Head of caudate nucleus (tissue), 42 donors: ENCODE measurements at regions not wholly inside any gene's neighbourhood (a gene's known extent, or its start where the extent isn't known, plus 50 kb on each side); places are given as distances from the start of the nearest gene placed in this dataset.
"Not testable (repeated sequence)": the region's sequence is repeated elsewhere in the genome, so short reads cannot be mapped to it uniquely, and the experiment has no call there.

Source experiments
- DNase-seq, 42 donors: peaks; one replicate each; pipeline versions ENCODE4 v3.0.0 to v3.0.0-alpha.2; 2020 to 2021; ENCODE audit warnings: mixed read lengths in 7 of 42
- intact Hi-C: fragments of 100-400 bp; cut with DNase I; formaldehyde crosslinking; loops from one replicate; pipeline ENCODE4 v1.15.0; 2022

GRCh38 chr3:6439824-6440223 lies 421.1 kb upstream of the GRM7 start:
- intact Hi-C loops, result no loop called here
- DNase-seq, result no peak

DNA sequence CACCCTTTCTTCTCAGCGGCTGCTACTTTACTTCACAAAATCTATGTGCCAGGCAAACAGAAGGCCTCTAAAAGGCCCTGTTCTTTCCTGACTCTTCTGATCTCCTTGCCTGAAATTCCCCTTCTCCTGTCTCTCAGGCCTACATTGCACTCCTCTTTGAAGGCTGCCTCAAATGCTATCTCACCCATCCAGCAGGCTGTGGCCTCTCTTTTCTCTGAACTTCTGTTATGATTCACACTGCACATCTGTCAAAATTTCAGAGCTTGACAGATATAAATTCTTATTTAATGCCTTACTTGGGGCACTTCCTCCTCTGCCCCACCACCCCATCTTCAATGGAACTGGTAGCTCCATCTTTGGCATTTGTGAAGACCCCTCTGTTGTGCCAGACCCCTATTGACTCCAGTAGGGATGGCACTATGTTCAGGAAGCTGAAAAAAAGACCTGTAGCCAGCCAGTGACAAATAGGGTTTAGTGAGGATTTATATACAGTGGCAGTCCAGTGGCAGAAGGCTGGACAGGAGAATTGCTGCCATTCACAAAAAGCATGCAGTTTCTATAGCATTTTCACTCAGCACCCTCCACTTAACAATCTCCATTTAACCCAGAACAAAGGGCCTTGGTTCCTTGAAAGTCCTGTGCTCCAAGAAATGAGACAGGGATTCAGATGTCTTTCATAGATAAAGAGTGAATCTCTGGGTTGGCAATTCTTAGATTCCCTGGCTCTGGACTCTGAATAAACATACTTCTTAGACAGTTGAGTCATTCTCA lies 415.8 kb upstream of the GRM7 start:
- intact Hi-C loops, result no loop called here
- DNase-seq, result no peak

DNA sequence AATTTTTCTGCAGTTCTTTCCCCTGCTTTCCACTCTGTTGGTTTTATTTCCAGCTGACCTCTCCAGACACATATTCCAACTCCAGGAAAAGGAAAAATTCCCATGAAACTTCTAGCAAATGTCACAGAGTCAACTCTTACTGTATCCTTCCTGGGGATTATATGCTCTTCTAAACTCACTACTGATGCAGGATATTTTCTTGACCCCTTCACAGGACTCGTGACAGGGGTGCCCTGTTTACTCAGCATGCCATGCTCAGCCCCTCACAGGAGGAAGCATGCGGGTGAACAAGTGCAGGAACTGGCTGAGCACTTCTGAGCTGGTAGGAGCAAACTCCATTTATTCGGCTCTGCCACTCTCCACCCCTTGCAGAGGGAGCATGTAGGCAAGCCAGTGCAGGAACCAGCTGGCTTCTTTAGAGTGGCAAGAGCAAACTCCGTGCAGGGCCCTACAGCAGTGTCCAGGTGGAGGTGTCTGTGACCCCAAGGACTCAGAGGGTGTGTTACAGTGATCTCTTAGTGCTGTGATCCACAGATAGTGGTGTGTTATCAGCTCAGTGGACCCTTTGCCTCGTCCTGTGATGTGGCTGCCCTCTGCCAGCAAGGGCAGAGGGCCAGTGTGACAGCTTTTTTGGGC lies 413.6 kb upstream of the GRM7 start:
- DNase-seq, result no peak

DNA sequence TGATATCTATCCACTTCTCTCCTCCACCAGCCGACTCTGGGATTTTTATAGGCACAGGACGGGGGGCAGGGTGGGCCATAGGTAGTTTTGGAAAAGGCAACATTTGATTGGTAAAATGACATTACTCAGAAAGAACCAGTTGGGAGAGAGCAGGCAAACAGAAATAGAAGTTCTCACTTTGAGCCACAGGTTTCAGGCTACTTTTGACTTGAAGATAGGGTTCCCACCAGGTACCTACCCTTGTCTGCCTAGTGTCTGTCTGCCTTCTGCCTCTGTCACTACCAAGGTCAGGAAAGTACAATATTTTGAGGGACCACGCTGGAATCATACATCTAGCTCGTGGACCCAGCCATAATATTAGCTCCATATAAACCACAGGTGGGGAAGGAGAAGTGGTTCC lies 412.9 kb upstream of the GRM7 start:
- intact Hi-C loops, result no loop called here
- no peak for DNase-seq

More for the DNA sequence above, 413.6 kb upstream of the GRM7 start:
- intact Hi-C loops, result no loop called here

DNA sequence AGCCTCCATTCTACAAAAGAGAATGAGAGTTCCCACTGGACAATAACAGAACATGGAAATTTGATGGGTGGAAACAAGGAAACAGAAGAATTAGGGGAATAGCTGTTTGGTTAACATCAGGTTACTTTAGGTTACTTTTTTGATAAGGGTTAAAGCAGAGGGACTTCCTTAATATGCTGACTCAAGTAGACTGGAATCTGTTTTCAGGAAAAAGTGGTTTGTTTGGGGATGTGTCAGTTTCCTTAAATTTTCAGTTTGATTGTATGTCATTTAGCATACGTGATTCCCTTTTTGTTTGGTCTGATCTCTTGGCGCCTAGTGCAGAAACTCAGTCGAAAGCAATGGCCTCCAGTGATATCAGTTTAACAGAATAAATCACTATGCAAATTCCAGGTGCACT lies 411.8 kb upstream of the GRM7 start:
- intact Hi-C loops, result no loop called here
- no peak for DNase-seq

DNA sequence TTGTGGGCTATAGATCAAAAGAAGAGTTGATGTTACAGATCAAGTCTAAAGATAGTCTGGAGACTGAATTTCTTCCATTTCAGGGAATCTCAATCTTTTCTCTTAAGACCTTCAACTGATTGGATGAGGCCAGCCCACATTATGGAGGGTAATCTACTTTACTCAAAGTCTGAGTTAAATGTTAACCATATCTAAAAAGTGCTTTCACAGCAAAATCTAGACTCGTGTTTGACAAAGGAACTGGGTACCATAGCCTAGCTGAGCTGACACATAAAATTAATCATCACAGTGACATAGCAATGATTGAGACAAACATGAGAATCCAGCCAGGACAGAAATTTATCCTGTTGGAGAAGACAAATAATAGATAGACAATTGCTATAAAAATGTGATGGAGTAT lies 407.9 kb upstream of the GRM7 start:
- DNase-seq, result no peak
- intact Hi-C loops, result no loop called here

- DNase-seq, result no peak
- intact Hi-C loops, result no loop called here
These were observed 405.9 kb upstream of the GRM7 start for GRCh38 chr3:6455031-6455430.

DNA sequence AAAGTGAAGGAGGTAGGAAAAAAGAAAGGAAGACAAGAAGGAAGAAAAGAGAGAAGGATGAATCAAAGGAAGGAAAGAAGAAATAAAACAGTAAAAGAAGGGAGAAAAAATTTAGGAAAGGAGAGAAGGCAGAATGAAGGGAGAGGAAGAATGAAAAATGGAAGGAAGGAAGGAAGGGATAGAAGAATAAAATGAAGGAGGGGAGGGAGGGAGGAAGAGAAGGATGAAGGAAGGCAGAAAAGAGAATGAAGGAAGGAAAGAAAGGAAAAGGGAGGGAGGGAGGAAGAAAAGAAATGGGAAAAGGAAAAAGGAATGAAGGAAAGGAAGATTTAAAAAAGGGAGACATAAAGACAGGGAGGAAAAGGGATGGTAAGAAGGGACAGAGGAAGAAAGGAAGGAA lies 393.7 kb upstream of the GRM7 start:
- intact Hi-C loops, result no loop called here
- DNase-seq, result no peak

DNA sequence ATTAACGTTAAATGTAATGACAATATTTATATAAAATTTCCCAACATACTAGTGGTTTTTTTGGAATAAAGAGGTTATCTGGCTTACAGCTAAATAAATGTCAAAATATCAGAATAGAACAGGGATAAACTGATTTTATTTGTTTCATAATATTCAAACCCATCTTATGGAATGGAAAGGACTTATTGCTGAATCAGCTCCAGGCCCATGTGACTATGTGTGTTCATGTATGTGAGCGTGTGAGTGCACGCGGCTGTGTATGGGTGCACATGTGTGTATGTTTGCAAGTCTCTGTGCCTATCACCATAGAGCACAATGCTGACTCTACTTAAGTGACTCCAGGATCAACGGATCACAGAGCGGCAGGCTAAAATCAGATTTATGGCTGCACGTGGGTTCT lies 392.3 kb upstream of the GRM7 start:
- no peak for DNase-seq
- intact Hi-C loops, result no loop called here

DNA sequence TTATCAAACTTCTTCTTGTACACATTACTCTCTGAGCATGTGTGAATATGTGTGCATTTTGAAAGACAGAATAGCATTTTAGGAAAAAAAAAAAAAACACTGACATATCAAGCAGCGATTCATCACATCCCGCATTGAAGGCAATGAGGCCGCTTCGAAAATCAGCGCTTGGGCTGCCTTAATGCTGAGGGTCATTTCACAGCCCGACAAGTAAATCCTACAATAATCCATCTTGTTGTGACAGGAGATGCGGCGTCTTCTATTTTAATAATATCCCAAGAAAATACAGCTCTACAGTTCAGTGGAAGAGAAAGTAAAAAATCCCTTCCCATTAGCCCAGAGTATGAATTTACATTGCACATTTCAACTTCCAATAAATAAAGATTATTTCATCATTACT lies 389.2 kb upstream of the GRM7 start:
- no peak for DNase-seq
- intact Hi-C loops, result no loop called here

DNA sequence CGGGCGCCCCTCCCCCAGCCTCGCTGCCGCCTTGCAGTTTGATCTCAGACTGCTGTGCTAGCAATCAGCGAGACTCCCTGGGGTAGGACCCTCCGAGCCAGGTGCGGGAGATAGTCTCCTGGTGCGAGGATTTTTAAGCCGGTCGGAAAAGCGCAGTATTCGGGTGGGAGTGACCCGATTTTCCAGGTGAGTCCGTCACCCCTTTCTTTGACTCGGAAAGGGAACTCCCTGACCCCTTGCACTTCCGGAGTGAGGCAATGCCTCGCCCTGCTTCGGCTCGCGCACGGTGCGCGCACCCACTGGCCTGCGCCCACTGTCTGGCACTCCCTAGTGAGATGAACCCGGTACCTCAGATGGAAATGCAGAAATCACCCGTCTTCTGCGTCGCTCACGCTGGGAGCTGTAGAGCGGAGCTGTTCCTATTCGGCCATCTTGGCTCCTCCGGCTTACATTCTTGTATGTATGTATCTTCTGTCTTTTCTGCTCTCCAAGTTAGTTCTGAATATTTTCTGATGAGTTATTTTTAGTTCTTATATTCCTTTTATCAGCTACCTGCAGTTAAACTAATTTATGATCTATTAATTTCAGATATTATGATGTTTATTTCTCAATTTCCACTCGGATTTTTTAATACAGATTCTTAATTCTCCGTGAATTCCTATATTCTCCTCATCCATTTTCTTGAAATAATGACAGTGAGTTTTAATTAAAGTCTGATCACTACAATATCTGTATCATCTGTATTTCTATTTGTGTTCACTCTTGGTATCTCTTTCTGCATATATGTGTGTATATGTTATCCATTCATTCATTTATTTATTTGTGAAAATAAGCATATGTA lies 370.2 kb upstream of the GRM7 start:
- intact Hi-C loops, result not testable (repeated sequence)

GRCh38 chr3:6491768-6492167 lies 369.1 kb upstream of the GRM7 start:
- no peak for DNase-seq
- intact Hi-C loops, result no loop called here

More for the DNA sequence above, 370.2 kb upstream of the GRM7 start:
- DNase-seq, result not testable (repeated sequence)

DNA sequence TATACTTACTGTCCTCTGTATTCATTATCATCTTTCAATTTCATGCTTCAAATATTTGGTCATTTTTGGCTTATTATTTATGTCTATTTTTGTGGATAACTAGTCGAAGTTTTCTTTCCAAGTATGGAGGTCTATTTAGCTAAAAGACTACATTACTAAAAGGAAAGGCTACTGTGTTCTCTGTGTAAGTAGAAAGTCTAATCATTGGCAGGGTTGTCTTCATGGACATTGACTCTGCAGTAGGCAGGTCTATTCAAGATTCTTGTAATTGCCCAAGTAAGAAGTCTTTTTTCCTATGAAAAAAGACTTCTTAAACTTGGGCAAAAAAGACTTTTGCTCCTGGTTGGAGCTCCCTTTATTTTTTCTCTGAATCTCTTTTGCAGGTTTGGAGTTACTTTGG lies 368.6 kb upstream of the GRM7 start:
- intact Hi-C loops, result no loop called here
- no peak for DNase-seq

GRCh38 chr3:6498944-6499343 lies 362.0 kb upstream of the GRM7 start:
- DNase-seq, intact Hi-C loops: not testable (repeated sequence)

DNA sequence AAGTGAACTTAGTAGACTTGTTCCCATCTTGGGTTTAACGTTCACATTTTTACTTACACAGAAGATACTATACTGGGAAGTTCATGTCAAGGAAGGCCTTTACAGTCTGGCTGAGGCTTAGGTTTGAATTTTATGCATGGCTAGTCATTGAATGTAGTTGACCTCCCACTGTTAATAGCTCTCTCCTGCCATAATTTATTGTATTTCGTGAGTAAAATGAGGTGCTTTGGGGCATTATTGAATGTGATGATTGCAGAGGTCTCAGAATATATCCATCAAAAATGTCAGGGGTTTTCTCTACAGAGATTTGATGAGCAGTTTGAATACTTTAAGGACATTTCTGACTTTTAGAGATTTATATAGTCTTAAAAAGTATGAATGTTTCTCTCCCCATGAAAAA lies 356.6 kb upstream of the GRM7 start:
- intact Hi-C loops, result no loop called here

GRCh38 chr3:6504834-6505233 lies 356.1 kb upstream of the GRM7 start:
- no peak for DNase-seq
- intact Hi-C loops, result no loop called here

More for the DNA sequence above, 356.6 kb upstream of the GRM7 start:
- DNase-seq, result no peak

GRCh38 chr3:6508410-6508759 lies 352.5 kb upstream of the GRM7 start:
- intact Hi-C loops, result no loop called here
- no peak for DNase-seq

DNA sequence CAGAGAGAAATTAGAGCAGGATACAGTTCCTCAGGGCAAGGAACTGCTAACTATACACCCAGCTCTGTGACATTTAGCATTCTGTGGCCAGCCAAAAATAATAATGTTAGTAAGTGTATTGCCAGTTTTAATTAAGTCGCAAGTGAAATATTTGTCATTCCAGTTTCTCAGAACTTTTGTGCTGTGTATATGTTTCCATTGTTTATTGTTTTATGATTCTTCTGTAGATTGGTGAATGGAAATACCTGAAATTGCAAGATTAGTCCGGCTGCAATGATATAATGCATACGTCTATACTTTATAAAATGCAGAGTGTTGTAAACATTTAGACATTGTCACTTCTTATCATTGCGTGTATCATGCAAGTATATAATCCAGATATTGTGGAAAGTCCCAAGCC lies 351.3 kb upstream of the GRM7 start:
- intact Hi-C loops, result no loop called here
- no peak for DNase-seq

GRCh38 chr3:6510713-6511112 lies 350.2 kb upstream of the GRM7 start:
- intact Hi-C loops, result no loop called here
- DNase-seq, result no peak

DNA sequence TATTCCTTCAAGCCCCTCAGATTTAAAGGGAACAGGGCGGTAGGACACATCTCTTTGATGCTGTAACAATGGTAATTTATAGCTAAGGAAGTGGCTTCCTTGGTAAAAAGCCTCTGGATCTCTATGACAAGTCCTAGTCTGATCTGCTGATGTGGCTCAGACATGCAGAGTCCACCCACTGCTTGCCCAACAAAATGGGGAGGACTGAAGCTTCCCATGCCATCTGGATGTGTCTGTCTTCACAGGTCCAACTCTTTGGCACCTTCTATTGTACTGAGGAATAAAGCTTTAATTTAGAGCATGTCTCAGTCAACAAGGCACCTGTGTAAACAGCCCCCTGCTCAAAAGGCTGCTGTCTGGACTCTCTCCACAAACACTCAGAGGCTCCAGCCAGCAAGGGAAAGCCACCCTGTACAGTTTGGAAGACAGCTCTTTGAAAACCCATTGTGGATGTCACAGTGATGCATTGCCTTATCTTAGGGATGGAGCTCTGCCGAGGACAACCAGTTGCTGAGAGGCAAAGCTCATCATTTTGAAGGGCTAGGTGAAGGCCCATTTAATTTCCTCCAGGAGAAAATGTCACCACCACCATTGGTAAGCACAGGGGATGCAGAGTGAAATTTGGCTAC lies 348.6 kb upstream of the GRM7 start:
- intact Hi-C loops, result no loop called here
- DNase-seq, result no peak
